Midbrain (tissue), 1 donor: ENCODE measurements at regions not wholly inside any gene's neighbourhood (a gene's known extent, or its start where the extent isn't known, plus 50 kb on each side); places are given as distances from the start of the nearest gene placed in this dataset.
"Not testable (repeated sequence)": the region's sequence is repeated elsewhere in the genome, so short reads cannot be mapped to it uniquely, and the experiment has no call there.

Source experiments
- DNase-seq: peaks from one replicate; lab custom pipeline; 2025; lab: John Stamatoyannopoulos, UW

- DNase-seq = no peak
Measured at GRCh38 chr21:27885296-27885711, 918.4 kb upstream of the ADAMTS5 start.

- DNase-seq = not testable (repeated sequence)
Measured at GRCh38 chr21:27881331-27881730, 914.4 kb upstream of the ADAMTS5 start.

- not testable (repeated sequence) for DNase-seq
Measured at GRCh38 chr21:27872411-27872810, 905.5 kb upstream of the ADAMTS5 start.

- DNase-seq = not testable (repeated sequence)
Measured at GRCh38 chr21:27870755-27871154, 903.9 kb upstream of the ADAMTS5 start.

- DNase-seq = not testable (repeated sequence)
Measured at GRCh38 chr21:27860314-27860955, 893.5 kb upstream of the ADAMTS5 start.

GRCh38 chr21:27858053-27858825 lies 891.4 kb upstream of the ADAMTS5 start:
- DNase-seq = not testable (repeated sequence)

GRCh38 chr21:27856988-27857387 lies 890.1 kb upstream of the ADAMTS5 start:
- not testable (repeated sequence) for DNase-seq

GRCh38 chr21:27841084-27841672 lies 874.3 kb upstream of the ADAMTS5 start:
- no peak for DNase-seq

- DNase-seq = no peak
Measured at GRCh38 chr21:27840262-27840661, 873.4 kb upstream of the ADAMTS5 start.

GRCh38 chr21:27839512-27840115 lies 872.7 kb upstream of the ADAMTS5 start:
- DNase-seq = no peak

- DNase-seq = no peak
Measured at GRCh38 chr21:27838573-27838972, 871.7 kb upstream of the ADAMTS5 start.

- DNase-seq = no peak
Measured at GRCh38 chr21:27837936-27838335, 871.0 kb upstream of the ADAMTS5 start.

GRCh38 chr21:27833298-27833697 lies 866.4 kb upstream of the ADAMTS5 start:
- DNase-seq = no peak

GRCh38 chr21:27831816-27832569 lies 865.1 kb upstream of the ADAMTS5 start:
- DNase-seq = no peak

GRCh38 chr21:27831177-27831576 lies 864.3 kb upstream of the ADAMTS5 start:
- DNase-seq = no peak

GRCh38 chr21:27827972-27828371 lies 861.1 kb upstream of the ADAMTS5 start:
- no peak for DNase-seq

- no peak for DNase-seq
Measured at GRCh38 chr21:27825035-27825434, 858.1 kb upstream of the ADAMTS5 start.

GRCh38 chr21:27823652-27824201 lies 856.8 kb upstream of the ADAMTS5 start:
- DNase-seq = no peak

GRCh38 chr21:27820342-27820741 lies 853.5 kb upstream of the ADAMTS5 start:
- DNase-seq = no peak

- no peak for DNase-seq
Measured at GRCh38 chr21:27819299-27819698, 852.4 kb upstream of the ADAMTS5 start.

- no peak for DNase-seq
Measured at GRCh38 chr21:27818847-27819246, 852.0 kb upstream of the ADAMTS5 start.
